ENCODE measurements at regions not wholly inside any gene's neighbourhood (a gene's known extent, or its start where the extent isn't known, plus 50 kb on each side); places are given as distances from the start of the nearest gene placed in this dataset.

GRCh38 chr18:42617221-42617620 lies 498.3 kb downstream of the RIT2 start:
- Histone ChIP-seq H3K27ac (no peak overlapping the region), H3K4me3 (no peak overlapping the region), H3K27me3 (no peaks in the 10 kb centered on the region), H3K4me1 (no peaks in the 10 kb centered on the region), H3K36me3 (no peaks in the 10 kb centered on the region), H3K9me3 (no peaks in the 10 kb centered on the region)
- 75% methylated on average over 1 of the region's 3 CpGs for WGBS (ENCODE audit: insufficient coverage, low coverage, low lambda C conversion rate, missing lambda C conversion rate)
- DNase-seq = no peak
- TF ChIP-seq POLR2A (IDR thresholded peaks at IDR 0.05) (no peak), CTCF (IDR thresholded peaks at IDR 0.05) (no peak)
- no peak for ATAC-seq
- intact Hi-C loops (cut with DNase I) = no loop called here

GRCh38 chr18:42619771-42620170 lies 495.7 kb downstream of the RIT2 start:
- ATAC-seq = no peak
- no peaks in the 10 kb centered on the region for H3K9me3 ChIP-seq
- TF ChIP-seq POLR2A (IDR thresholded peaks at IDR 0.05) (no peak), CTCF (IDR thresholded peaks at IDR 0.05) (no peak)
- no peaks in the 10 kb centered on the region for H3K4me1 ChIP-seq
- no peak overlapping the region for H3K27ac ChIP-seq
- no peak overlapping the region for H3K4me3 ChIP-seq
- intact Hi-C loops (cut with DNase I) = no loop called here
- 80% methylated on average over 1 of the region's 1 CpG for WGBS (ENCODE audit: insufficient coverage, low coverage, low lambda C conversion rate, missing lambda C conversion rate)
- no peaks in the 10 kb centered on the region for H3K36me3 ChIP-seq
- H3K27me3 ChIP-seq = no peaks in the 10 kb centered on the region
- DNase-seq = no peak

DNA sequence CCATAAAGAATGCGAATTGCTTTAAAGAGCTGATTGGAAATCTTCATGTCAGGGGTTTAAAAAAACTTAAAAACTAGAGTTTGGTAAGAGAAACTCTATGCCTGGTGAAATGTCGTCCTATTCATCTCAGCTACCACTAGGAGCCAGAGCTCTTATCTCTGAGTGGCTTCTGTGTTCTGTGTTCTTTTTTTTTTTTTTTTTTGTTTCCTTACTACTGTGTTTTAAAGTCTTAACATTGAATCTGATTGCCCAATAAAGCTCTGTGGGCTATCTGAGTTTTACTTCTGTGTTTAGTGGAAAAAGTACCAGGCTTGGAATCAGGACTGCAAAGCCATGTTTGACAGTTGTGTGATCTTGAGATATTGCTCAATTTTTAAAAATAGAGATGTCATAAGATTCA lies 494.8 kb downstream of the RIT2 start:
- no peak overlapping the region for H3K27ac ChIP-seq
- no peaks in the 10 kb centered on the region for H3K27me3 ChIP-seq
- H3K9me3 ChIP-seq = no peaks in the 10 kb centered on the region
- DNase-seq = no peak
- intact Hi-C loops (cut with DNase I) = no loop called here
- no peaks in the 10 kb centered on the region for H3K4me1 ChIP-seq
- TF ChIP-seq CTCF (IDR thresholded peaks at IDR 0.05) (no peak), POLR2A (IDR thresholded peaks at IDR 0.05) (no peak)
- no peaks in the 10 kb centered on the region for H3K36me3 ChIP-seq
- H3K4me3 ChIP-seq = no peak overlapping the region
- no peak for ATAC-seq
- WGBS (ENCODE audit: insufficient coverage, low coverage, low lambda C conversion rate, missing lambda C conversion rate) = 39% methylated on average over 2 of the region's 2 CpGs

DNA sequence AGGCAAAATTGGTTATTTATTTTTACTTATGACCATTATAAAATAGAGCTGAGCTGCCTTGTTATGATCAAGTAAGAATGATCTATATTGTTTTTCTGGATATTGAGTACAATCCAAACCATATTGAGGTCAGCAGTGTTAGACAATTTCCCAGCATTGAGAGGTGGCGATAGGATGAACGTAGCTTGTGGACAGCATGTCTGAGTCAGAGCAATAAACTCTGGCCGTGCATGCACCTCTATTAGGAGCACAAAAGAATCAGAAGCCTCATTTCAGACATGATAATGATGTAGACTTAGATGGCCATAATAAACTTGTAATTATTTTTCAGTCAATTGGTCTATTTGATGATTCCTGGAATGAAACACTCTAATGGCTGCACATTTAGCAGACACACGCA lies 491.6 kb downstream of the RIT2 start:
- TF ChIP-seq CTCF (IDR thresholded peaks at IDR 0.05) (no peak), POLR2A (IDR thresholded peaks at IDR 0.05) (no peak)
- H3K4me1 ChIP-seq = no peaks in the 10 kb centered on the region
- no peaks in the 10 kb centered on the region for H3K36me3 ChIP-seq
- no peaks in the 10 kb centered on the region for H3K27me3 ChIP-seq
- ATAC-seq (no peak), DNase-seq (no peak)
- H3K4me3 ChIP-seq = no peak overlapping the region
- H3K9me3 ChIP-seq = no peaks in the 10 kb centered on the region
- H3K27ac ChIP-seq = no peak overlapping the region
- 80% methylated on average over 4 of the region's 4 CpGs for WGBS (ENCODE audit: insufficient coverage, low coverage, low lambda C conversion rate, missing lambda C conversion rate)
- intact Hi-C loops (cut with DNase I) = no loop called here

DNA sequence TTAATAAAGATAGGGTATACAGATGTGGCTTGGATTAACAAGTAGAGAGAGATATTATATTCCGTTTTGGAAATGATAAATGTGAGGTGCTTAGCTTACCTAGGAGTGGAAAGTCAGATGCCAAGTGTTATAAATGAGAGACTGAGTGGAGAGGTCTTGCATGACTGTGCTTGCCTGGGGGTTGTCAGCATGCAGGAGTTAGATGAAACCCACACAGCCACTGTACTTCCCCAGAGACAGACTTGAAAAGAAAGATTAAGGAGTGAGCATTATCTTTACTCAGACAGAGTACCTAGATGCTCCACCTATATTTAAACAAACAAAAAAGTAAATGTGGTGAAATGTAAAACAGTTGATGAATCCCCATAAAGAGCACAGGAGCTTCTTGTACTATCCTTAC lies 482.7 kb downstream of the RIT2 start:
- no peak for DNase-seq
- intact Hi-C loops (cut with DNase I) = no loop called here

More for the DNA sequence above, 482.7 kb downstream of the RIT2 start:
- Histone ChIP-seq H3K27me3 (no peaks in the 10 kb centered on the region), H3K4me3 (no peak overlapping the region), H3K27ac (no peak overlapping the region), H3K4me1 (peaks cover 0 to 7% (median 0%) of the 10 kb centered on the region in 4 donors), H3K36me3 (no peaks in the 10 kb centered on the region), H3K9me3 (no peaks in the 10 kb centered on the region)
- TF ChIP-seq CTCF (IDR thresholded peaks at IDR 0.05) (no peak), POLR2A (IDR thresholded peaks at IDR 0.05) (no peak)
- ATAC-seq = no peak
- 56% methylated on average over 1 of the region's 1 CpG for WGBS (ENCODE audit: insufficient coverage, low coverage, low lambda C conversion rate, missing lambda C conversion rate)
